ENCODE measurements at regions not wholly inside any gene's neighbourhood (a gene's known extent, or its start where the extent isn't known, plus 50 kb on each side); places are given as distances from the start of the nearest gene placed in this dataset.

DNA sequence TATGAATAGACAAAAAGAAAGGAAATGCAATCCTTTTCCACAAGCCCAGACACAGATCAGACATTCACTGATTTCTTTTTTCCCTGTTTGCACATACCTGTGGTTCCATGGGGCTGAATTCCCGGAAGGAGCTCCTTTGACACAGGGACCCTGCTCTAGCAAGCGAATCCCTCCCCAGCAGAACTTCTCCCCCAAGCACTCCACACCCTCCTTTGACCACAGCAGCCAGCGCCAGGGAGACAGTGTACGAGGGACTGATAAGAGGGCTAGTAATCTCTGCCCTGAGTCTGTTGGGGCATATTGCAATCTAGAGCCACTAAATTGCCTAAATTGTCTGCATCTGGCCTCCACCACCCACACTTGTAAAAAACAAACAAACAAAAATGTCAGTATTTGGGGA lies 83.4 kb upstream of the NTF3 start:
- peaks cover 14% of the 10 kb centered on the region for H3K27me3 Mint-ChIP-seq (ENCODE audit: low read depth)

DNA sequence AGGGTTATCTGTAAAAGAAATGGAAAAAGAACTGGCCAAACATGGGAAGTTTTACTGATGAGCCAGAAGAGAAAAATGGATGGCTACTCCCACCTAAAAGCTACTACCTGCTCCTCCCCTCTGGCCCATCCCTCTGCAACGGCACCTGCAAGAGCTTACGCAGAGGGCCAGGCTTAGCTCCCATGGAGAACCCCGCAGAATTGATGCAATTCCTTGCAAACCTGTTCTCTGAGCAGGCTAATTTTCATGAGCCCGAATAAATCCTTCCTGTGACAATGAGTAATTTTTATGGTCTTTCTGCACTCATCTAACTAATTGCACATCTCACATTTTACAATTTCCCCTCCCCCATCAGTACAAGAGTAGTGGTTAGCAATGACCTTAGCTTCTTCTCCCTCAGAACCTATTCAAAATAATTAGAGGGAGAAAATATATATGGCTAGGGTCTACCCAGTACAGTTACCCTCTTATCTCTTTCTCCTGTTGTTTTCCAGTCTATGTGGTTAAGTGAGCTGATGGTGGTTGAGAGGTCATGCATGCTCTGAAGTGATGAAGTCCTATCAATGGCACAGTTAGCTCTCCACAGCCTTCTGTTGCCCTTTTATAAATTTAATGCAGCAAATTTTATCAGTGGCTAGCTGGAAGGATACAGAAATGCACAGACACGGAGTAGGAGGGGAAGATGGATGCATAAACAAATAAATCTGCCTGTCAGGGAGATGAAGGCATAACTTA lies 67.7 kb upstream of the NTF3 start:
- Mint-ChIP-seq H3K9me3 (peaks cover 5% of the 10 kb centered on the region), H3K36me3 (ENCODE audit: low read depth) (no peaks in the 10 kb centered on the region), H3K27ac (no peak overlapping the region), H3K4me3 (no peak overlapping the region), H3K27me3 (ENCODE audit: low read depth) (peaks cover 14% of the 10 kb centered on the region), H3K4me1 (peaks cover 8% of the 10 kb centered on the region)
- TF ChIP-seq, protein P1, sequence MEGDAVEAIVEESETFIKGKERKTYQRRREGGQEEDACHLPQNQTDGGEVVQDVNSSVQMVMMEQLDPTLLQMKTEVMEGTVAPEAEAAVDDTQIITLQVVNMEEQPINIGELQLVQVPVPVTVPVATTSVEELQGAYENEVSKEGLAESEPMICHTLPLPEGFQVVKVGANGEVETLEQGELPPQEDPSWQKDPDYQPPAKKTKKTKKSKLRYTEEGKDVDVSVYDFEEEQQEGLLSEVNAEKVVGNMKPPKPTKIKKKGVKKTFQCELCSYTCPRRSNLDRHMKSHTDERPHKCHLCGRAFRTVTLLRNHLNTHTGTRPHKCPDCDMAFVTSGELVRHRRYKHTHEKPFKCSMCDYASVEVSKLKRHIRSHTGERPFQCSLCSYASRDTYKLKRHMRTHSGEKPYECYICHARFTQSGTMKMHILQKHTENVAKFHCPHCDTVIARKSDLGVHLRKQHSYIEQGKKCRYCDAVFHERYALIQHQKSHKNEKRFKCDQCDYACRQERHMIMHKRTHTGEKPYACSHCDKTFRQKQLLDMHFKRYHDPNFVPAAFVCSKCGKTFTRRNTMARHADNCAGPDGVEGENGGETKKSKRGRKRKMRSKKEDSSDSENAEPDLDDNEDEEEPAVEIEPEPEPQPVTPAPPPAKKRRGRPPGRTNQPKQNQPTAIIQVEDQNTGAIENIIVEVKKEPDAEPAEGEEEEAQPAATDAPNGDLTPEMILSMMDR (IDR thresholded peaks at IDR 0.05; ENCODE audit: unreplicated experiment in 3 of 3) = no peak

More for the DNA sequence above, 83.4 kb upstream of the NTF3 start:
- H3K36me3 Mint-ChIP-seq (ENCODE audit: low read depth) = no peaks in the 10 kb centered on the region
- TF ChIP-seq, protein P1 (IDR thresholded peaks at IDR 0.05; ENCODE audit: unreplicated experiment in 3 of 3) = no peak
- H3K27ac Mint-ChIP-seq = no peak overlapping the region
- H3K9me3 Mint-ChIP-seq = peaks cover 21% of the 10 kb centered on the region
- H3K4me1 Mint-ChIP-seq = no peaks in the 10 kb centered on the region
- H3K4me3 Mint-ChIP-seq = no peak overlapping the region

DNA sequence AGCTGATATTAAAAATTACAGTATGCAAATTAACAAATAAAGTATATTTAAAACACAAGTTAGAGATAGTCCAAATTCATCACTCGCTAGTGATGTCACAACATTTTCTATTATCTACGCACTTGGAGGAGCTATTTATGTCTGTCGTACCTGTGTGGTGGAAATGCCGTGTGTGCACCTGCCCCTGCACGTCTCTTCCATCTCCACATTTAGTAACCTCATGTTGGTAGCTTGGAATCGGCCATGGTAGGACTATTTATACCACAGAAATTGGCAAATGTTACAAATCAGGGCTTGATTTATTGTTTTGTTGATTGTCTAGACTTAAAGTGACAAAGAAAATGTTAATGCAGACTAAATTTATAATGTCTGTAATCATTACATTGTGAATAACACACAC lies 62.6 kb upstream of the NTF3 start:
- peaks cover 2% of the 10 kb centered on the region for H3K9me3 Mint-ChIP-seq

DNA sequence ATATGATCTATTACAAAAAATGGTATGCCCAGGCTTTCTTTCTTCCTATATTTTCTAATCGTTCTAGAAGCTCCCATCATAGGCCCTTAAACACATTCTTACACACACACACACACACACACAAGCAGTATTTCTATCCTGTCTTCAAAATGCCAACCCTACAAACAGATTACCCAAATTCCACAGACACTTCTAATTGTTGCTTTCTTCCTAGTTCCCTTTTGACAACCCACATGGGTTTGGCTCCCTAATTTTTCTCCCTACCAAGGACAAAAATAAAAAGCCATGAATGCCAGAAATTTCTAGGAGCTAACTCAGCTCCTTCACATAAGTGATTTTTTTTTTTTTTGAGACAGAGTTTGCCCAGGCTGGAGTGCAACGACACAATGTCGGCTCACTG lies 60.3 kb upstream of the NTF3 start:
- Mint-ChIP-seq H3K27ac (no peak overlapping the region), H3K4me3 (no peak overlapping the region), H3K4me1 (peaks cover 12% of the 10 kb centered on the region), H3K36me3 (ENCODE audit: low read depth) (no peaks in the 10 kb centered on the region), H3K9me3 (no peaks in the 10 kb centered on the region), H3K27me3 (ENCODE audit: low read depth) (peaks cover 55% of the 10 kb centered on the region)
- TF ChIP-seq, protein P1 (IDR thresholded peaks at IDR 0.05; ENCODE audit: unreplicated experiment in 3 of 3) = no peak

More for the DNA sequence above, 62.6 kb upstream of the NTF3 start:
- Mint-ChIP-seq H3K27me3 (ENCODE audit: low read depth) (peaks cover 37% of the 10 kb centered on the region), H3K4me3 (no peak overlapping the region), H3K4me1 (peaks cover 8% of the 10 kb centered on the region), H3K36me3 (ENCODE audit: low read depth) (no peaks in the 10 kb centered on the region), H3K27ac (no peak overlapping the region)
- TF ChIP-seq, protein P1 (IDR thresholded peaks at IDR 0.05; ENCODE audit: unreplicated experiment in 3 of 3) = no peak

DNA sequence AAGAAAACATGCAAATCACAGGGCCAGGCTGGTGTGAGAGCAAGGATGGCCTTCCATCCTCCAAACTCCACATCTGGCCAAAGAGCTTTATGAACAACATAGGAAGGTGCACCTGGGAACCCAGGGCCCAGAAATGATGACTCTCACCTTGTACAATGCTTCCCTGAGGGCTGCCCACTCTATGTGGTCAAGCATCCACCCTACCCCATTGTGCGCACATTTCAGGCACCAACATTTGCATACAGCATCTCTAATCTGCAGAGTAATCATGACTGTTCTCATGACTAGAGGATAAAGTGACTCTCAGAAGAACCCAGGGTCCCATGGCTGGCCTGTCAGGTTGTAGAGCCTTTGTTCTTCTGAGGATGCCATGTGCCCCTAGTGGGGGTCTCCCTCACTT lies 57.2 kb upstream of the NTF3 start:
- TF ChIP-seq, protein P1 (IDR thresholded peaks at IDR 0.05; ENCODE audit: unreplicated experiment in 3 of 3) = no peak
- no peak overlapping the region for H3K4me3 Mint-ChIP-seq
- H3K36me3 Mint-ChIP-seq (ENCODE audit: low read depth) = no peaks in the 10 kb centered on the region
- peaks cover 28% of the 10 kb centered on the region for H3K4me1 Mint-ChIP-seq
- H3K27me3 Mint-ChIP-seq (ENCODE audit: low read depth) = peaks cover 64% of the 10 kb centered on the region
- no peak overlapping the region for H3K27ac Mint-ChIP-seq
- no peaks in the 10 kb centered on the region for H3K9me3 Mint-ChIP-seq
